GM12872 (cell line): ENCODE measurements at regions not wholly inside any gene's neighbourhood (a gene's known extent, or its start where the extent isn't known, plus 50 kb on each side); places are given as distances from the start of the nearest gene placed in this dataset.

Experiments used
- TF ChIP-seq, protein P1 (sequence below): IDR thresholded peaks from 3 replicates; pipeline ENCODE4 v1.5.1; 2011; ENCODE audit warnings: low read depth, mild to moderate bottlenecking, low read length, moderate library complexity; ENCODE audit not compliant: insufficient read depth

DNA sequence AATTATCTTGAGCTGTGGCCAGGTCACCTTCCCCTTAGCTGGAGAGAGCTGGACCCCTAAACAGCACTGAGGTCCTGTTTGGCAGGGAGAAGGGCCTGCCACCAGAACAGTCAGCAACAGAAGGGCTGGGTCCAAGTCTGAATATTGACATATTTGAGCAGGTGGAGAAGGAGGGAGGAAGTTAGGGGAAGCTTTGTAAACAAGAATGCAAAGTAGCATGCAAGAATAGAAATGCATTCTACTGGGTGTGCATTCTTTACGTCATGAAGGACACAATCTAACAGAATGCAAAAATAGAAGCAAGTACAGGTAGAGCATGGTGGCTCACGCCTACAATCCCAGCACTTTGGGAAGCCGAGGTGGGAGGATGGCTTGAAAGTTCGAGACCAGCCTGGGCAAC, 100.5 kb downstream of the QRSL1 start:
- TF ChIP-seq, protein P1, sequence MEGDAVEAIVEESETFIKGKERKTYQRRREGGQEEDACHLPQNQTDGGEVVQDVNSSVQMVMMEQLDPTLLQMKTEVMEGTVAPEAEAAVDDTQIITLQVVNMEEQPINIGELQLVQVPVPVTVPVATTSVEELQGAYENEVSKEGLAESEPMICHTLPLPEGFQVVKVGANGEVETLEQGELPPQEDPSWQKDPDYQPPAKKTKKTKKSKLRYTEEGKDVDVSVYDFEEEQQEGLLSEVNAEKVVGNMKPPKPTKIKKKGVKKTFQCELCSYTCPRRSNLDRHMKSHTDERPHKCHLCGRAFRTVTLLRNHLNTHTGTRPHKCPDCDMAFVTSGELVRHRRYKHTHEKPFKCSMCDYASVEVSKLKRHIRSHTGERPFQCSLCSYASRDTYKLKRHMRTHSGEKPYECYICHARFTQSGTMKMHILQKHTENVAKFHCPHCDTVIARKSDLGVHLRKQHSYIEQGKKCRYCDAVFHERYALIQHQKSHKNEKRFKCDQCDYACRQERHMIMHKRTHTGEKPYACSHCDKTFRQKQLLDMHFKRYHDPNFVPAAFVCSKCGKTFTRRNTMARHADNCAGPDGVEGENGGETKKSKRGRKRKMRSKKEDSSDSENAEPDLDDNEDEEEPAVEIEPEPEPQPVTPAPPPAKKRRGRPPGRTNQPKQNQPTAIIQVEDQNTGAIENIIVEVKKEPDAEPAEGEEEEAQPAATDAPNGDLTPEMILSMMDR = no peak

DNA sequence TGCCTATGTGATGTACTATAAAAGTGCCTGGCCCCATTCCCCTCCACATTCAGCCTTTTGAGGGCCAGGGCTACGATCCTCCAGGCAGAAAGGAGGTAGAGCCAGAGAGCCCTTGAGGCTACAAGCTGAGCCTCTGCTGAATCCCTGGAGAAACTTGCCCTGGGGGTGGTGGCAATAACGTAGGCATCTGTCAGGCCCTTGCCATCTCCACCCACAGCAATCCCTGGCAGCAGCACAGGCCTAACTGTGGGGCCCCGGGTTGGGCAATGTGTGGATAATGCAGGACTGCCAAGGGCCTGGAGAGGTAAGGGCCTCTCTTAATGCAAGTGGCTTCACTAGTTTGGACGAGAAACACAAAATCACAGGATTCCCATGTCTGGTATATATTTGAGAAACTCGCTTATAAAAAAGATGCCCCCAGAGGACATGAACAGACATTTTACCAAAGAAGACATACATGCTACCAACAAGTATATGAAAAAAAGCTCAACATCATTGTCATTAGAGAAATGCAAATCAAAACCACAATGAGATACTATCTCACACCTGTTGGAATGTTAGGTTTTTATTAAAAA, 99.0 kb downstream of the QRSL1 start:
- TF ChIP-seq, protein P1 = no peak

DNA sequence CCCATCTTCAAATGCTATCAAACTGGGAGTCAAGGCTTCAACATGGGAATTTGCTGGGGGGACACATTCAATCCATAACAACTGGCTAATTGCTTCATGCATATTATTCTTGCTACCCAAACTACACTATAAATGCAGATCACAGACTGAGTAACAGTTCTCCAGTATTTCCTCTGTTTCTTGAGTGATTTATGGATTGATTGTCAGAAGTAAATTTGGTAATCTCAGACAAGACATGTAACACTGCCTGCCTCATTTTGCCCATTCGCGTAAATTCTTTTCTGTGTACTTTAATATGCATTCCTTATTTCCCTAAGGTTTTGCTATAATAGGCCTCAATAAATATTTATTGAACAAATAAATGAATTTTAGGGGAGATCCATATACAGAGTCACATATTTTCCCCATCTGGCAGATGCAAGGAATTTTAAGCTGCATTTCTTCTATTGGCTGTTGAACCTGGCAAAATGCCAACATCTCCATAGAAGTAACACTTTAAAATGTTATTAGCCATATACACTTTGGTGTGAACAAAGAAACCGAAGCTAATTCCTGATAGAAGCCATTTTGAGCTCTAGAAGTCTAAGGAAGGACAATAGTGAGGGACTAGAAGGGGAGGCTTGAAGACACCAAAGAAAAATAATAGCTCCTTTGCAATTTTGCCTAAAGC, 98.2 kb downstream of the QRSL1 start:
- TF ChIP-seq, protein P1 = no peak

DNA sequence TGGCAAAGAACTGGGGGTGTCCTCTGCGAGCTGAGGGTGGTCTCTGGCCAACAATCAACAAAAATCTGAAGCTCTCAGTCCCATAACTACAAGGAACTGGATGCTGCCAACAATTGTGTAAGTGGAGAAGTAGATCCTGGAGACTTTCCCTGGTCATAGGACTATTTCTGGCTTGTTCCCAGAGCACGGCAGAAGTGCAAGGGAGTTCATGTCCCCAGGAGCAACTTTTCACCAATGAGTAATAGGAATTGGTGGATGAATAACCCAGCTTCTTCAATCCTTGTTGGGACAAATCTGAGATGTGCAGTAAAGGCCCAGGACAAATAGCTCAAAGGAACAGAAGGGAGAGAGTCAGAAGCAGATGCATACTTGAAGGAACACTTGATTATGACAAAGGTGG, 95.5 kb downstream of the QRSL1 start:
- TF ChIP-seq, protein P1 = no peak

DNA sequence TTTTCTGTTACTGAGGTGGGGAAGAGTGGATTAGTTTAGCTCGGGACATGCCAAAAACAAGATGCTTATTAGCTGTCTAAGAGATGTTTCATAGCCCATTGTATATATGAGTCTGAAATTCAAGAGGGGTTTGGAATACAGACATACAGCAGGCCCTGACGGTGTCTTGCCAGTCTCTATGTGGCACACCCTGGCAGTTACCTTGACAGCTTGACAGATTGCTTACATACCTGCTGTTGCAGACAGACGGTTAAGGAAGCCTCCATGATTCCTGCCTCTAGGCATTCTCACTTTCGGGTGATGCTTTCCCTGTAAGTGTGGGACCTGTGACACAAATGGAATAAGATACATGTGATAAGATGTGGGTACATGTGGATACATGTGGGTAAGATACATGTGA, 95.0 kb downstream of the QRSL1 start:
- TF ChIP-seq, protein P1 = no peak
